MM.1S (cell line): ENCODE measurements at regions not wholly inside any gene's neighbourhood (a gene's known extent, or its start where the extent isn't known, plus 50 kb on each side); places are given as distances from the start of the nearest gene placed in this dataset.
"Not testable (repeated sequence)": the region's sequence is repeated elsewhere in the genome, so short reads cannot be mapped to it uniquely, and the experiment has no call there.

Experiments
- DNase-seq: peaks from one replicate; pipeline ENCODE4 v3.0.0-alpha.2; 2015
- H2AFZ ChIP-seq: fragments of 300-600 bp; sonication (generic); 2 replicates; pipeline ENCODE4 v1.6.0; 2016; ENCODE audit warnings: antibody characterized with exemption, low read length
- H3F3A ChIP-seq: fragments of 300-600 bp; sonication (generic); 2 replicates; pipeline ENCODE4 v1.6.1; 2016; ENCODE audit warnings: mild to moderate bottlenecking, antibody characterized with exemption, low read length, moderate library complexity, mixed read lengths; ENCODE audit not compliant: insufficient read depth
- H3K27ac ChIP-seq: fragments of 300-600 bp; sonication (generic); 2 replicates; pipeline ENCODE4 v1.5.1; 2016; ENCODE audit warnings: mild to moderate bottlenecking, low read length
- H3K27me3 ChIP-seq: fragments of 300-600 bp; sonication (generic); replicated peaks from 2 replicates; pipeline ENCODE4 v1.6.0; 2016; ENCODE audit warnings: low read length; ENCODE audit not compliant: insufficient read depth
- H3K36me3 ChIP-seq: fragments of 300-600 bp; sonication (generic); replicated peaks from 2 replicates; pipeline ENCODE4 v1.6.1; 2016; ENCODE audit warnings: mild to moderate bottlenecking, low read length, mixed read lengths; ENCODE audit not compliant: insufficient read depth
- H3K4me1 ChIP-seq: fragments of 300-600 bp; sonication (generic); 2 replicates; pipeline ENCODE4 v1.6.1; 2016; ENCODE audit warnings: low read length, mixed read lengths
- H3K4me2 ChIP-seq: fragments of 300-600 bp; sonication (generic); 2 replicates; pipeline ENCODE4 v1.6.0; 2016; ENCODE audit warnings: low read depth, low read length
- H3K4me3 ChIP-seq: fragments of 300-600 bp; sonication (generic); 2 replicates; pipeline ENCODE4 v1.5.1; 2016; ENCODE audit warnings: low read length, mixed read lengths
- H3K79me2 ChIP-seq: fragments of 300-600 bp; sonication (generic); 2 replicates; pipeline ENCODE4 v1.6.1; 2016; ENCODE audit warnings: mixed run types, low read length, mixed read lengths
- H3K9ac ChIP-seq: fragments of 300-600 bp; sonication (generic); 2 replicates; pipeline ENCODE4 v1.6.1; 2016; ENCODE audit warnings: low read length, mixed read lengths
- H3K9me2 ChIP-seq: fragments of 300-600 bp; sonication (generic); replicated peaks from 2 replicates; pipeline ENCODE4 v1.6.1; 2016; ENCODE audit warnings: mild to moderate bottlenecking, low read length, mixed read lengths; ENCODE audit not compliant: insufficient read depth
- H3K9me3 ChIP-seq: fragments of 300-600 bp; sonication (generic); replicated peaks from 2 replicates; pipeline ENCODE4 v1.6.1; 2016; ENCODE audit warnings: mild to moderate bottlenecking, low read length, mixed read lengths; ENCODE audit not compliant: insufficient read depth
- H4K20me1 ChIP-seq: fragments of 300-600 bp; sonication (generic); 2 replicates; pipeline ENCODE4 v1.6.1; 2016; ENCODE audit warnings: mild to moderate bottlenecking, low read length, moderate library complexity, mixed read lengths; ENCODE audit not compliant: insufficient read depth
- CTCF ChIP-seq: fragments of 300-600 bp; sonication (generic); IDR thresholded peaks from 2 replicates; pipeline ENCODE4 v1.5.1; 2016; ENCODE audit warnings: antibody characterized with exemption, low read length, mixed read lengths
- EZH2 ChIP-seq: fragments of 300-600 bp; sonication (generic); optimal IDR thresholded peaks from 2 replicates; pipeline ENCODE3; 2017; ENCODE audit warnings: low read depth, mild to moderate bottlenecking, antibody characterized with exemption, low read length, mixed read lengths
- EZH2phosphoT487 ChIP-seq: fragments of 300-600 bp; sonication (generic); IDR thresholded peaks from 2 replicates; pipeline ENCODE4 v1.6.1; 2018; ENCODE audit warnings: antibody characterized with exemption, low read length

- Histone ChIP-seq H3F3A (no peaks in the 10 kb centered on the region), H3K4me3 (no peak overlapping the region), H3K9ac (no peak overlapping the region), H4K20me1 (no peaks in the 10 kb centered on the region), H3K36me3 (no peaks in the 10 kb centered on the region), H2AFZ (no peak overlapping the region), H3K27me3 (no peaks in the 10 kb centered on the region), H3K4me1 (no peaks in the 10 kb centered on the region), H3K9me2 (no peaks in the 10 kb centered on the region), H3K4me2 (no peak overlapping the region), H3K9me3 (no peaks in the 10 kb centered on the region), H3K79me2 (no peaks in the 10 kb centered on the region), H3K27ac (no peak overlapping the region)
- DNase-seq = no peak
- no peak for TF ChIP-seq EZH2
- no peak for TF ChIP-seq CTCF
- no peak for TF ChIP-seq EZH2phosphoT487
These were observed 729.1 kb upstream of the MGAT4C start for GRCh38 chr12:86985298-86985697.

- not testable (repeated sequence) for H3K9ac ChIP-seq, H4K20me1 ChIP-seq, H3K4me1 ChIP-seq, H3K36me3 ChIP-seq, H3K4me3 ChIP-seq, H3K27me3 ChIP-seq, H3K27ac ChIP-seq, H3K4me2 ChIP-seq, H3K79me2 ChIP-seq, DNase-seq, H3K9me2 ChIP-seq, H2AFZ ChIP-seq, H3F3A ChIP-seq, H3K9me3 ChIP-seq
These were observed 714.4 kb upstream of the MGAT4C start for GRCh38 chr12:86970595-86970994.

- Histone ChIP-seq H3K27me3 (no peaks in the 10 kb centered on the region), H3F3A (no peaks in the 10 kb centered on the region), H3K79me2 (no peaks in the 10 kb centered on the region), H3K27ac (no peak overlapping the region), H3K36me3 (no peaks in the 10 kb centered on the region), H3K4me1 (no peaks in the 10 kb centered on the region), H3K4me2 (no peak overlapping the region), H4K20me1 (no peaks in the 10 kb centered on the region), H3K4me3 (no peak overlapping the region), H2AFZ (no peak overlapping the region), H3K9me3 (no peaks in the 10 kb centered on the region), H3K9me2 (no peaks in the 10 kb centered on the region), H3K9ac (no peak overlapping the region)
- TF ChIP-seq EZH2 = no peak
- TF ChIP-seq EZH2phosphoT487 = no peak
- no peak for TF ChIP-seq CTCF
- DNase-seq = no peak
These were observed 703.7 kb upstream of the MGAT4C start for GRCh38 chr12:86959766-86960458.

GRCh38 chr12:86950444-86950843 lies 694.3 kb upstream of the MGAT4C start:
- Histone ChIP-seq H3K27ac (no peak overlapping the region), H3K9me2 (no peaks in the 10 kb centered on the region), H3K27me3 (no peaks in the 10 kb centered on the region), H3K4me2 (no peak overlapping the region), H3K36me3 (no peaks in the 10 kb centered on the region), H2AFZ (no peak overlapping the region), H3K4me3 (no peak overlapping the region), H3K4me1 (peaks cover 8% of the 10 kb centered on the region; the same call in 1 of the 2 replicates), H3F3A (no peaks in the 10 kb centered on the region), H3K9ac (no peak overlapping the region), H3K9me3 (no peaks in the 10 kb centered on the region), H3K79me2 (no peaks in the 10 kb centered on the region), H4K20me1 (no peaks in the 10 kb centered on the region)
- no peak for DNase-seq
- TF ChIP-seq EZH2 (no peak), CTCF (no peak), EZH2phosphoT487 (no peak)
